NT2/D1 (cell line): ENCODE measurements at regions not wholly inside any gene's neighbourhood (a gene's known extent, or its start where the extent isn't known, plus 50 kb on each side); places are given as distances from the start of the nearest gene placed in this dataset.

Experiments used
- DNase-seq: peaks from one replicate; pipeline ENCODE4 v3.0.0-alpha.2; 2011; ENCODE audit warnings: low read depth, low spot score
- H3K27me3 ChIP-seq: 2 replicates; pipeline ENCODE4 v1.6.0; 2011; ENCODE audit warnings: mild to moderate bottlenecking; ENCODE audit not compliant: insufficient read length, insufficient read depth
- H3K36me3 ChIP-seq: 2 replicates; pipeline ENCODE4 v1.6.1; 2011; ENCODE audit warnings: mild to moderate bottlenecking, low read length, mixed read lengths; ENCODE audit not compliant: insufficient read depth, insufficient read length
- H3K4me1 ChIP-seq: 2 replicates; pipeline ENCODE4 v1.5.1; 2011; ENCODE audit not compliant: insufficient read depth, insufficient read length
- H3K4me3 ChIP-seq: 2 replicates; pipeline ENCODE4 v1.5.1; 2011; ENCODE audit warnings: low read depth; ENCODE audit not compliant: insufficient read length
- H3K9ac ChIP-seq: 2 replicates; pipeline ENCODE4 v1.6.0; 2011; ENCODE audit warnings: low read depth; ENCODE audit not compliant: insufficient read length
- H3K9me3 ChIP-seq: 2 replicates; pipeline ENCODE4 v1.5.1; 2011; ENCODE audit warnings: mild to moderate bottlenecking, low read length; ENCODE audit not compliant: insufficient read depth
- SUZ12 ChIP-seq: IDR thresholded peaks from 2 replicates; pipeline ENCODE4 v1.6.1; 2011; ENCODE audit not compliant: insufficient read length, insufficient read depth; ENCODE audit errors: extremely low read depth
- YY1 ChIP-seq: IDR thresholded peaks from 2 replicates; pipeline ENCODE4 v1.6.1; 2011; ENCODE audit not compliant: insufficient read length, insufficient read depth
- ZNF274 ChIP-seq: IDR thresholded peaks from 2 replicates; pipeline ENCODE4 v1.6.1; 2011; ENCODE audit warnings: mild to moderate bottlenecking, low read depth, low read length

DNA sequence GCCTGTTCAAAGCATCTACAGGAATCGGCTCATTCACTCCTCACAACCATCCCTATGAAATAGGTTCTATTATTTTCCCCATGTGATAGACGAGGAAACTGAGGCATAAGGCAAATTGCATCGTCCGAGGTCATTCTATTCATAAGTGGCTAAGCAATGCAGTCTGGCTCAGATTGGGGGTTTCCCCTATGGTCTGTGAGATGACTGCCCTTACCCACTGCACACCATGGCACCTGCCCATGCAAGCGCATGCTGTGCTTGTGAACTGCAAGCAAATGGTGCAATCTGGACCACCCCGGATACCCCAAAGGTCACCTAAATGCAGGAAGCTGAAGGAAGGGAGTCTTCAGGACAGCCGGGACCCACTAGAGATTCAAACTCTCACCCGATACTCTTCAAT lies 123.4 kb upstream of the SOD1 start:
- H3K4me1 ChIP-seq: peaks cover 5% of the 10 kb centered on the region
- H3K9me3 ChIP-seq: no peaks in the 10 kb centered on the region
- no peak overlapping the region for H3K9ac ChIP-seq
- TF ChIP-seq YY1 (no peak), ZNF274 (no peak), SUZ12 (no peak)
- H3K27me3 ChIP-seq: no peaks in the 10 kb centered on the region
- DNase-seq: no peak
- no peak overlapping the region for H3K4me3 ChIP-seq
- H3K36me3 ChIP-seq: peaks cover 13% of the 10 kb centered on the region

DNA sequence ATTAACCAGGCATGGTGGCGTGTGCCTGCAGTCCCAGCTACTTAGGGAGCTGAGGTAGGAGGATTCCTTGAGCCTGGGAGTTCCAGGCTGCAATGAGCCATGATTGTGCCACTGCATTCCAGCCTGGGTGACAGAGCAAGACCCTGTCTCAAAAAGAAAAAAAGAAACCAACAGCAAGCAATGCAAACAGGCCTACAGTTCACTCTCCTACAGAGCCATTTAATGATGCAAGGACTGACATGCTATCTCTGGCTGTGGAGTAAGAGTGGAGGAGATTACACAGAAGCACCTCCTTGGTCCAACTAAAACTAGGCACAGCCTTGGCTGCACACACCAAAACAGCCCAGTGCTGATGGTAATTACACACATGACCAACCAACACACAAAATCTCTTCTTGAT lies 127.5 kb upstream of the SOD1 start:
- H3K27me3 ChIP-seq: no peaks in the 10 kb centered on the region
- DNase-seq: no peak
- TF ChIP-seq SUZ12 (no peak), ZNF274 (no peak), YY1 (no peak)
- H3K4me3 ChIP-seq: no peak overlapping the region
- H3K9ac ChIP-seq: no peak overlapping the region
- H3K36me3 ChIP-seq: peaks cover 8% of the 10 kb centered on the region
- peaks cover 4% of the 10 kb centered on the region for H3K4me1 ChIP-seq
- no peaks in the 10 kb centered on the region for H3K9me3 ChIP-seq

DNA sequence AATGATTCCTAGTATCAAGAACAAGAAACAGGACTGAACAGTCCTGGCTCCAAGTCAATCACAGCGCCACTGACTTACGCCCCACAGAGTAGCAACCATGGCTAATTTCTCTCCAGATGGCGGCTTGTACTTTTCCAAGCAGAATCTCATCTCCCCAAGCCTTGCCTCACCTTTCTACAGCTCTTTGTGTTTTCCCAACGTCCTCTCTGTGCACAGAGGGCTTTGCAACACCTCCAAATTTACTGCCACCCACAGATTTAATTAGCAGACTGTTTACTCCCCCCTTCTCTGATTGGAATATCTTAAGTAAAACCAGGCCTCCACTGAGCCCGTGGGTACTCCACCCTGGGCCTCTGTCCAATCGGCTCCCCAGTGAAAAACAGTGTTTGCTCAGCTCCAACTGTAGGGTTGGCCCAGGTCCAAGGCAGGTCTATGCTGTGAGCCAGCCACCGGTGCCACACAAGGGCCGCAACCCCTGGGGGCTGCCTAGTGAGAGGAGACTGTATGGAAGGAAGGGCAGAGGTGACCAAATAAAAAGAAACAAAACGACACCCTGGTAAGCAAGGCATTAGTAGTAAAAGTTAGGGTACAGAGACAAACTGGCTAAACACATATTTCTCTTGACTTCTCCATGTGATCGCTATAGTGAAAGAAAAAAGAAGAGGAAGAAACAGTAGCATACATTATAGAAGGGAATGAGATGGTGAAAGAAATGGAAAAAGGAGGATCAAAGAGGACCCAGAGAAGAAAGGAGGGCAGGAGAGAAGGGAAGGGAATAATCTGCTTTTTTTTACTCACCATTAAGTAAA lies 128.4 kb upstream of the SOD1 start:
- DNase-seq: no peak
- Histone ChIP-seq H3K9me3 (no peaks in the 10 kb centered on the region), H3K36me3 (no peaks in the 10 kb centered on the region)

DNA sequence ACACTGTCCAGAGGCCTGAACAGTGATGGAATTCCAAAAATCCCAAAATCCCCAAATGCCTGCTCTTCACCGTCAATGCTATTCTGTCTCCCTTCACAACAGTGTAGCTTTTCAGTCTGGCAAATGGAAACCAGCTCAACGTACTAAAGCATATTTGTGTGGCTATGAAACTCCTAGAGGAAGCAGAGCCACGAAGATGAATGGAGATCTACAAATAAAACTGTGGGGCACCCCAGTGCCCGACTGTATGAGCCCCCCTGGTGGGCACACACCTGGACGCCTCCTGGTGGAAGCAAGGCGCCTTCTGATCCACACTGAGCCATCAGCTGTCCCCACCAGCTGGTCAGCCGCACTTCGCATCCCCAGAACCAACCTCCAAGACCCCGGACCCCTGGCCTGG lies 129.1 kb upstream of the SOD1 start:
- peaks cover 9% of the 10 kb centered on the region for H3K4me1 ChIP-seq
- no peak overlapping the region for H3K4me3 ChIP-seq
- H3K9ac ChIP-seq: no peak overlapping the region
- H3K9me3 ChIP-seq: no peaks in the 10 kb centered on the region
- no peaks in the 10 kb centered on the region for H3K27me3 ChIP-seq
- no peak for TF ChIP-seq YY1
- TF ChIP-seq SUZ12: no peak
- no peak for TF ChIP-seq ZNF274
- H3K36me3 ChIP-seq: no peaks in the 10 kb centered on the region
- no peak for DNase-seq

More for the DNA sequence above, 128.4 kb upstream of the SOD1 start:
- no peak overlapping the region for H3K4me3 ChIP-seq
- H3K4me1 ChIP-seq: peaks cover 6% of the 10 kb centered on the region
- TF ChIP-seq YY1 (no peak), ZNF274 (no peak), SUZ12 (no peak)
- H3K27me3 ChIP-seq: no peaks in the 10 kb centered on the region
- no peak overlapping the region for H3K9ac ChIP-seq

DNA sequence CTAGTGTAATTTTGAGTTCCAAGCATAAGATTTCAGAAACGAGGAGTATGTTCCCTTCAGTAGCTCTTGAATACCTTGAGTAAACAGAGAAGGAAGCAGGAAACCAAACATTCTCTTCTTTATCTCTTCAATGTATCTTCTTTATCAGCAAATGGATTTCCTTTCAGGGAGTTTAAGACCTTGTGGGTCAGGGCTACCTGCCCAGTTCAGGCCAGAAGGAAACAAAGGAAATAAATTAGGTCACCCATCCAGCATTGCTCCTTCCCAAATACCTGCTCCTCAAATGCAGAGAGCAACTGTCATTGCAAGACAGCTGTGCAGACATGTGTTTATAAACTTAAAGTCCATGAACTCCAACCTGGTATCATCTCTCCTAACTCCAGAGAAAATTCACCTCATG lies 130.1 kb upstream of the SOD1 start:
- no peaks in the 10 kb centered on the region for H3K27me3 ChIP-seq
- peaks cover 9% of the 10 kb centered on the region for H3K4me1 ChIP-seq
- no peaks in the 10 kb centered on the region for H3K9me3 ChIP-seq
- no peak for DNase-seq
- no peak overlapping the region for H3K9ac ChIP-seq
- no peak for TF ChIP-seq YY1
- no peak for TF ChIP-seq SUZ12
- no peak for TF ChIP-seq ZNF274
- no peak overlapping the region for H3K4me3 ChIP-seq
- H3K36me3 ChIP-seq: no peaks in the 10 kb centered on the region

DNA sequence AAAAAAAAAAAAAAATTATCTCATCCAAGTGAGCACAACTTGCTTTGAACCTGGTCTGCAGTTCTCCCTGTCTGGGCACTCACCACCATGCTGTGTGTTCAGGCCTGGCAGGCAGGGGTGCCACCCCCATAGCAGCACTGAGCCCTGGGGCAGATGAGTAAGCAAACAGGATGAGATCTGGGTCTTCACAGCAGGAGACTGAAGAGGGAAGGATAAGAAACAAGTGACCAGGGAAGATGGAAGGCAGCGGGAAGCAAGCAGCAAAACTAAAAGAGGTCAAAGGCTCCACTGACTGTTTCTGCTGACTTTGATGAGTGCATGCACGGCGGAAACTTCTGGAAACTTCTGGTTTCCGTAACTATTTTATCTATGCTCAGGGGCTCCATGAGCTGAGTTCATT lies 133.5 kb upstream of the SOD1 start:
- no peaks in the 10 kb centered on the region for H3K27me3 ChIP-seq
- no peaks in the 10 kb centered on the region for H3K9me3 ChIP-seq
- no peak overlapping the region for H3K4me3 ChIP-seq
- no peak overlapping the region for H3K9ac ChIP-seq
- no peak for DNase-seq
- TF ChIP-seq ZNF274: no peak
- TF ChIP-seq YY1: no peak
- no peak for TF ChIP-seq SUZ12
- no peaks in the 10 kb centered on the region for H3K36me3 ChIP-seq
- peaks cover 6% of the 10 kb centered on the region for H3K4me1 ChIP-seq

DNA sequence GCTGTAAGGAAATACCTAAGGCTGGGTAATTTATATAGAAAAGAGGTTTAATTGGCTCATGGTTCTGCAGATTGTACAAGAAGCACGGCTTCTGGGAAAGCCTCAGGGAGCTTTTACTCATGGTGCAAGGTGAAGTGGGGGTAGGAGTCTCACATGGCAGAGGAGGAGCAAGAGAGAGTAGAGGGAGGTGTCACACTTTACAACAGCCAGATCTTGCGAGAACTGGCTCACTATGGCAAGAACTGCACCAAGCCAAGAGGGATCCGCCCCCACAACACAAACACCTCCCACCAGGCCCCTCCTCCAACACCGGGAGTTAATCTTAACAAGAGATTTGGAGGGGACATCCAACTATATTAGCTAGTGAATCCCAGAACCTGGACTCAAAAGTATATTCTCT lies 135.4 kb upstream of the SOD1 start:
- no peaks in the 10 kb centered on the region for H3K36me3 ChIP-seq
- no peaks in the 10 kb centered on the region for H3K27me3 ChIP-seq
- DNase-seq: no peak
- no peak overlapping the region for H3K9ac ChIP-seq
- H3K4me3 ChIP-seq: no peak overlapping the region
- peaks cover 6% of the 10 kb centered on the region for H3K4me1 ChIP-seq
- H3K9me3 ChIP-seq: no peaks in the 10 kb centered on the region
- TF ChIP-seq ZNF274: no peak
- no peak for TF ChIP-seq SUZ12
- no peak for TF ChIP-seq YY1
